GM21619 (cell line): ENCODE measurements at regions not wholly inside any gene's neighbourhood (a gene's known extent, or its start where the extent isn't known, plus 50 kb on each side); places are given as distances from the start of the nearest gene placed in this dataset.
"Not testable (repeated sequence)": the region's sequence is repeated elsewhere in the genome, so short reads cannot be mapped to it uniquely, and the experiment has no call there.

Experiments used
- ATAC-seq: cut with Tn5 transposase; IDR thresholded peaks from one replicate; pipeline ENCODE4 v1.9.1; 2021; ENCODE audit not compliant: unreplicated experiment

GRCh38 chr13:109264603-109265437, 521.6 kb downstream of the IRS2 start:
- not testable (repeated sequence) for ATAC-seq

DNA sequence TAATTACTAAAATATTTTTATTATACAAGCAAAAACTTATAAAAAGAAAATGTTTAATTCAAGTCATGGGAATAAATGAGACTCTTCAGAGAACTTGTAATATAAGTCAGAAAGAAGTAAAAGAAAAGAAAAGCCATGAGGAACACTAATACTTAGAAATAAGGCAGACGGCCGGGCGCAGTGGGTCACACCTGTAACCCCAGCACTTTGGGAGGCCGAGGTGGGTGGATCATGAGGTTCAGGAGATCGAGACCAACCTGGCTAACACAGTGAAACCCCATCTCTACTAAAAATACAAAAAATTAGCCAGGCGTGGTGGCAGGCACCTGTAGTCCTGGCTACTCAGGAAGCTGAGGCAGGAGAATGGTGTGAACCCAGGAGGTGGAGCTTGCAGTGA, 528.6 kb downstream of the IRS2 start:
- ATAC-seq = not testable (repeated sequence)
